Stimulated activated CD4-positive, alpha-beta T cell treated with anti-CD3 and anti-CD28 coated beads, Interleukin-12 subunit alpha, Interleukin-12 subunit beta, amount 100 ng/mL, for 48 hours (primary cell): ENCODE measurements at regions not wholly inside any gene's neighbourhood (a gene's known extent, or its start where the extent isn't known, plus 50 kb on each side); places are given as distances from the start of the nearest gene placed in this dataset.

Experiments
- DNase-seq, 3 donors: peaks; one replicate each; pipeline ENCODE4 v3.0.0-alpha.2; 2020; ENCODE audit warnings: low read depth in 2 of 3, low spot score in 1 of 3

GRCh38 chr4:32752962-32753361, 2032.8 kb downstream of the PCDH7 start:
- DNase-seq: no peak

- DNase-seq: no peak
These were observed 2048.7 kb downstream of the PCDH7 start for GRCh38 chr4:32768664-32769389.

GRCh38 chr4:32771491-32771890, 2051.3 kb downstream of the PCDH7 start:
- no peak for DNase-seq

- no peak for DNase-seq
These were observed 2054.9 kb downstream of the PCDH7 start for GRCh38 chr4:32775049-32775448.

GRCh38 chr4:32776435-32777203, 2056.4 kb downstream of the PCDH7 start:
- DNase-seq: no peak

GRCh38 chr4:32778025-32778424, 2057.9 kb downstream of the PCDH7 start:
- no peak for DNase-seq

- no peak for DNase-seq
These were observed 2058.8 kb downstream of the PCDH7 start for GRCh38 chr4:32778938-32779337.

GRCh38 chr4:32789026-32789608, 2068.9 kb downstream of the PCDH7 start:
- DNase-seq: no peak

- no peak for DNase-seq
These were observed 2070.6 kb downstream of the PCDH7 start for GRCh38 chr4:32790803-32791202.

GRCh38 chr4:32798471-32799159, 2078.4 kb downstream of the PCDH7 start:
- DNase-seq: no peak

GRCh38 chr4:32824336-32824735, 2104.2 kb downstream of the PCDH7 start:
- no peak for DNase-seq

GRCh38 chr4:32826169-32826568, 2106.0 kb downstream of the PCDH7 start:
- no peak for DNase-seq

- no peak for DNase-seq
These were observed 2110.0 kb downstream of the PCDH7 start for GRCh38 chr4:32830160-32830559.

- DNase-seq: no peak
These were observed 2110.9 kb downstream of the PCDH7 start for GRCh38 chr4:32831104-32831503.

GRCh38 chr4:32840461-32841189, 2120.5 kb downstream of the PCDH7 start:
- no peak for DNase-seq

GRCh38 chr4:32841217-32841616, 2121.0 kb downstream of the PCDH7 start:
- DNase-seq: no peak

- DNase-seq: no peak
These were observed 2127.3 kb downstream of the PCDH7 start for GRCh38 chr4:32847461-32847860.

- no peak for DNase-seq
These were observed 2135.5 kb downstream of the PCDH7 start for GRCh38 chr4:32855622-32856021.

- no peak for DNase-seq
These were observed 2138.2 kb downstream of the PCDH7 start for GRCh38 chr4:32858361-32858760.

GRCh38 chr4:32858971-32859370, 2138.8 kb downstream of the PCDH7 start:
- DNase-seq: no peak
